H9 (cell line): ENCODE measurements at regions not wholly inside any gene's neighbourhood (a gene's known extent, or its start where the extent isn't known, plus 50 kb on each side); places are given as distances from the start of the nearest gene placed in this dataset.
A peak's percentile ranks its signal among the peaks of the same experiment; 100 is the strongest.

Experiments
- DNase-seq: peaks from one replicate; pipeline ENCODE4 v3.0.0-alpha.2; 2017
- H2AFZ ChIP-seq: one replicate; pipeline ENCODE4 v1.6.1; 2013; ENCODE audit warnings: mild to moderate bottlenecking, low read length, control low read depth, moderate library complexity
- H2AK5ac ChIP-seq: 2 replicates; pipeline ENCODE4 v1.6.1; 2013; ENCODE audit warnings: low read length, control low read depth, mixed read lengths; ENCODE audit not compliant: insufficient read length
- H2BK120ac ChIP-seq: one replicate; pipeline ENCODE4 v1.6.1; 2013; ENCODE audit warnings: low read depth, mild to moderate bottlenecking, low read length, control low read depth, inconsistent platforms; ENCODE audit not compliant: poor library complexity, severe bottlenecking
- H2BK12ac ChIP-seq: 2 replicates; pipeline ENCODE4 v1.6.1; 2013; ENCODE audit warnings: low read length, control low read depth, mixed read lengths, low read depth; ENCODE audit not compliant: insufficient read length
- H2BK15ac ChIP-seq: 2 replicates; pipeline ENCODE4 v1.6.1; 2013; ENCODE audit warnings: low read depth, low read length, control low read depth
- H2BK20ac ChIP-seq: one replicate; pipeline ENCODE4 v1.6.1; 2013; ENCODE audit warnings: low read depth, mild to moderate bottlenecking, low read length, control low read depth, inconsistent platforms; ENCODE audit not compliant: poor library complexity, severe bottlenecking
- H2BK5ac ChIP-seq: 2 replicates; pipeline ENCODE4 v1.6.1; 2013; ENCODE audit warnings: low read length, control low read depth, mixed read lengths; ENCODE audit not compliant: insufficient read length
- H3K14ac ChIP-seq: 2 replicates; pipeline ENCODE4 v1.6.1; 2013; ENCODE audit warnings: low read length, control low read depth; ENCODE audit not compliant: insufficient read depth
- H3K18ac ChIP-seq: 2 replicates; pipeline ENCODE4 v1.6.1; 2013; ENCODE audit warnings: low read depth, mild to moderate bottlenecking, mixed read lengths, low read length, control low read depth; ENCODE audit not compliant: insufficient read length
- H3K23ac ChIP-seq: 2 replicates; pipeline ENCODE4 v1.6.1; 2013; ENCODE audit warnings: low read length, control low read depth, mixed read lengths, low read depth; ENCODE audit not compliant: insufficient read length
- H3K23me2 ChIP-seq: 2 replicates; pipeline ENCODE4 v1.6.1; 2013; ENCODE audit warnings: low read depth, mild to moderate bottlenecking, mixed read lengths, low read length, control low read depth; ENCODE audit not compliant: insufficient read length, poor library complexity, severe bottlenecking
- H3K27ac ChIP-seq: 2 replicates; pipeline ENCODE4 v1.5.1; 2013; ENCODE audit warnings: low read length, control low read depth, mixed read lengths, low read depth; ENCODE audit not compliant: insufficient read length
- H3K27me3 ChIP-seq: 2 replicates; pipeline ENCODE4 v1.6.1; 2013; ENCODE audit warnings: low read length, control low read depth, inconsistent platforms; ENCODE audit not compliant: insufficient read depth
- H3K4ac ChIP-seq: 2 replicates; pipeline ENCODE4 v1.6.1; 2013; ENCODE audit warnings: low read depth, mild to moderate bottlenecking, control low read depth, inconsistent platforms, low read length, moderate library complexity
- H3K4me1 ChIP-seq: 2 replicates; pipeline ENCODE4 v1.6.1; 2013; ENCODE audit warnings: low read length, control low read depth, inconsistent platforms; ENCODE audit not compliant: insufficient read depth
- H3K4me2 ChIP-seq: 2 replicates; pipeline ENCODE4 v1.6.1; 2013; ENCODE audit warnings: low read length, control low read depth, mixed read lengths; ENCODE audit not compliant: insufficient read length, insufficient read depth
- H3K56ac ChIP-seq: 2 replicates; pipeline ENCODE4 v1.6.1; 2013; ENCODE audit warnings: low read depth, mild to moderate bottlenecking, mixed read lengths, low read length, control low read depth; ENCODE audit not compliant: insufficient read length
- H3K79me1 ChIP-seq: 2 replicates; pipeline ENCODE4 v1.6.1; 2013; ENCODE audit warnings: low read depth, mild to moderate bottlenecking, moderate library complexity, low read length, control low read depth, inconsistent platforms; ENCODE audit not compliant: insufficient read depth, poor library complexity, severe bottlenecking
- H3K79me2 ChIP-seq: 2 replicates; pipeline ENCODE4 v1.6.1; 2013; ENCODE audit warnings: low read length, control low read depth, inconsistent platforms; ENCODE audit not compliant: insufficient read depth
- H3K9ac ChIP-seq: 2 replicates; pipeline ENCODE4 v1.6.1; 2013; ENCODE audit warnings: low read length, control low read depth, mixed read lengths; ENCODE audit not compliant: insufficient read length; ENCODE audit errors: extremely low read depth
- H3K9me3 ChIP-seq: one replicate; pipeline ENCODE4 v1.6.1; 2013; ENCODE audit warnings: low read depth, low read length, inconsistent platforms; ENCODE audit not compliant: control insufficient read depth
- H3T11ph ChIP-seq: one replicate; pipeline ENCODE4 v1.6.1; 2013; ENCODE audit warnings: mild to moderate bottlenecking, low read length, control low read depth, inconsistent platforms
- H4K20me1 ChIP-seq: one replicate; pipeline ENCODE4 v1.6.1; 2013; ENCODE audit not compliant: control insufficient read depth, insufficient read length, insufficient read depth
- H4K5ac ChIP-seq: 2 replicates; pipeline ENCODE4 v1.6.1; 2013; ENCODE audit warnings: low read depth, mild to moderate bottlenecking, mixed read lengths, low read length, control low read depth; ENCODE audit not compliant: insufficient read length
- H4K8ac ChIP-seq: replicated peaks from 2 replicates; pipeline ENCODE4 v1.6.1; 2013; ENCODE audit warnings: low read length, control low read depth, mixed read lengths, low read depth; ENCODE audit not compliant: insufficient read length
- H4K91ac ChIP-seq: 2 replicates; pipeline ENCODE4 v1.6.1; 2013; ENCODE audit warnings: low read depth, mild to moderate bottlenecking, moderate library complexity, mixed read lengths, low read length, control low read depth; ENCODE audit not compliant: insufficient read length
- H3K27ac Mint-ChIP-seq, 3 experiments: 2 replicates in 2 of 3; 3 replicates in 1 of 3; pipeline ENCODE4 v1.8.0; 2020 to 2021; ENCODE audit warnings: mixed read lengths in 3 of 3, mild to moderate bottlenecking in 1 of 3, moderate library complexity in 1 of 3
- H3K27me3 Mint-ChIP-seq: 2 replicates; pipeline ENCODE4 v1.8.0; 2021; ENCODE audit warnings: low read depth, mild to moderate bottlenecking, moderate library complexity, mixed read lengths
- H3K36me3 Mint-ChIP-seq, 3 experiments: 2 replicates in 2 of 3; 3 replicates in 1 of 3; pipeline ENCODE4 v1.8.0; 2020 to 2021; ENCODE audit warnings: low read depth in 3 of 3, mixed read lengths in 3 of 3; ENCODE audit not compliant: insufficient read depth in 1 of 3
- H3K4me1 Mint-ChIP-seq, 2 experiments: 2 replicates each; pipeline ENCODE4 v1.8.0; 2020; ENCODE audit warnings: mixed read lengths in 2 of 2
- H3K4me3 Mint-ChIP-seq, 2 experiments: 2 replicates in 1 of 2; 3 replicates in 1 of 2; pipeline ENCODE4 v1.8.0; 2020 to 2021; ENCODE audit warnings: mild to moderate bottlenecking in 2 of 2, mixed read lengths in 2 of 2, moderate library complexity in 1 of 2
- H3K9me3 Mint-ChIP-seq, 2 experiments: 2 replicates in 1 of 2; 3 replicates in 1 of 2; pipeline ENCODE4 v1.8.0; 2020; ENCODE audit warnings: mild to moderate bottlenecking in 2 of 2, mixed read lengths in 2 of 2, moderate library complexity in 1 of 2
- CTCF ChIP-seq: fragments of 200-600 bp; sonication (generic); conservative IDR thresholded peaks from 3 replicates; pipeline ENCODE4 v1.8.0; 2021; ENCODE audit warnings: antibody characterized with exemption, mild to moderate bottlenecking
- WGBS: extraction: QIAGEN DNeasy Blood & Tissue Kit; methylation state at CpG from one replicate; pipeline ENCODE4 v1.1.7; 2013; ENCODE audit warnings: missing lambda C conversion rate, low lambda C conversion rate, mixed read lengths; ENCODE audit not compliant: insufficient read length; ENCODE audit errors: extremely low coverage; 5-methylcytosine and 5-hydroxymethylcytosine counted together

- Histone ChIP-seq H3K14ac (no peak overlapping the region), H4K20me1 (no peaks in the 10 kb centered on the region), H3K18ac (no peak overlapping the region), H2BK20ac (no peak overlapping the region), H3K79me2 (no peaks in the 10 kb centered on the region), H3K4me2 (no peak overlapping the region), H4K91ac (no peak overlapping the region), H3K9ac (no peak overlapping the region), H3K23me2 (no peaks in the 10 kb centered on the region), H2BK5ac (no peak overlapping the region), H2BK15ac (no peak overlapping the region), H3K27ac (no peak overlapping the region), H3K9me3 (no peaks in the 10 kb centered on the region), H2BK12ac (no peak overlapping the region), H2AK5ac (no peak overlapping the region), H2BK120ac (no peak overlapping the region), H2AFZ (no peak overlapping the region), H3K23ac (no peak overlapping the region), H4K5ac (no peak overlapping the region), H4K8ac (no peak overlapping the region), H3K4me1 (no peaks in the 10 kb centered on the region), H3K27me3 (no peaks in the 10 kb centered on the region), H3K79me1 (no peaks in the 10 kb centered on the region), H3K56ac (no peak overlapping the region), H3K4ac (no peak overlapping the region), H3T11ph (no peak overlapping the region)
- Mint-ChIP-seq H3K27ac (no peak overlapping the region), H3K36me3 (no peaks in the 10 kb centered on the region), H3K27me3 (peaks cover 2% of the 10 kb centered on the region; the same call in 1 of the 2 replicates), H3K4me1 (peaks cover 0 to 5% of the 10 kb centered on the region in 2 experiments; a peak in 2 of 4 replicates), H3K9me3 (no peaks in the 10 kb centered on the region), H3K4me3 (no peak overlapping the region)
- peak; percentile 41 for DNase-seq
- no CpG with 5 or more reads among the region's 1 CpG for WGBS
- TF ChIP-seq CTCF: no peak
These were observed 73.3 kb upstream of the FNDC3A start for GRCh38 chr13:48902368-48902767.
